Mucosa of descending colon (tissue), 3 donors: ENCODE measurements at regions not wholly inside any gene's neighbourhood (a gene's known extent, or its start where the extent isn't known, plus 50 kb on each side); places are given as distances from the start of the nearest gene placed in this dataset.

Experiments
- ATAC-seq: fragments of 200-7000 bp; cut with Tn5 transposase; one replicate; pipeline ENCODE4 v1.9.1; 2020; ENCODE audit warnings: mild to moderate bottlenecking, moderate library complexity
- DNase-seq, 3 donors: peaks; one replicate each; pipeline ENCODE4 v3.0.0-alpha.2; 2020
- H3K36me3 ChIP-seq: fragments of 200-600 bp; one replicate; pipeline ENCODE4 v1.8.0; 2021; ENCODE audit warnings: low read depth, mild to moderate bottlenecking
- H3K4me1 ChIP-seq: fragments of 200-600 bp; one replicate; pipeline ENCODE4 v1.8.0; 2021; ENCODE audit warnings: low read depth, mild to moderate bottlenecking
- H3K4me3 ChIP-seq: fragments of 200-600 bp; one replicate; pipeline ENCODE4 v1.8.0; 2021; ENCODE audit warnings: mild to moderate bottlenecking
- H3K9me3 ChIP-seq: fragments of 200-600 bp; one replicate; pipeline ENCODE4 v1.8.0; 2021; ENCODE audit warnings: mild to moderate bottlenecking
- intact Hi-C, 2 donors: fragments of 100-400 bp; cut with DNase I in 1 of 2; cut with micrococcal nuclease in 1 of 2; formaldehyde crosslinking; loops; one replicate each; pipeline versions ENCODE4 v1.11.0 to v1.11.1; 2022; cut with DNase I, micrococcal nuclease
- TF ChIP-seq, protein P1 (sequence below): fragments of 200-600 bp; IDR thresholded peaks from one replicate; pipeline ENCODE4 v1.8.0; 2022; ENCODE audit warnings: antibody characterized with exemption, mild to moderate bottlenecking
- donor health status: DM: no; HTN: no; CAD: no; lungs with moderate emphysema.
- donor health status: DM: no; HTN: no; CAD: no.
- donor health status: DM: no; HTN: yes; CAD: no.

DNA sequence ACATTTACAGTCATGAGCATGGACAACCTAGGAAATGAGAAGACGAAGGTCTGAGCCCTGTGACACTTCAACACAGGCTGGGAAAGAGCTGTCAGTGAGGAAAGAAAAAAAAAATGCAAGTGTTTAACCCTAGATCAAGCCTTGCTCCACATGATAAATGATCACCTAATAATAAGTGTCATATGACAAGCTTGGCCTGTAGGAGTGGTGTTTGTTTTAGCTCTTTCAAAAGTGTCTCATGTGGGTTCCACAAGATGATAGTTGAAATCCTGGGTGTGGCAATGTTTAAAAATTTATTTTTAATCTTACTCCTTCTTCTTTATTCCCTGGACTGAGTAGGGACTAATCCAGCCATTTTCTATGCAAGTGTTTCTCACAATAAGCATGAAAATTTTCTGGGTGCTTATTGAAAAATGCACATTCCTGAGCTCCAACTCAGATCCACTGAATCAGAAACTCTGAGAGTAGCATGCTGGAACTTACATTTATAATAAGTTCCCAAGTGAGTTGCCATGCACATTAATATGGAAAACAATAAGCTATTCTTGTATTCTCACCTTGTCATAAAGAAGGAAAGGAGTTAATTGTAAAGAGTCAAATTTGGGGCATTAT lies 138.3 kb downstream of the AREG start:
- H3K4me1 ChIP-seq: peaks cover 2% of the 10 kb centered on the region
- intact Hi-C loops: no loop called here
- H3K9me3 ChIP-seq: no peaks in the 10 kb centered on the region
- DNase-seq (no peak), ATAC-seq (no peak)
- TF ChIP-seq, protein P1, sequence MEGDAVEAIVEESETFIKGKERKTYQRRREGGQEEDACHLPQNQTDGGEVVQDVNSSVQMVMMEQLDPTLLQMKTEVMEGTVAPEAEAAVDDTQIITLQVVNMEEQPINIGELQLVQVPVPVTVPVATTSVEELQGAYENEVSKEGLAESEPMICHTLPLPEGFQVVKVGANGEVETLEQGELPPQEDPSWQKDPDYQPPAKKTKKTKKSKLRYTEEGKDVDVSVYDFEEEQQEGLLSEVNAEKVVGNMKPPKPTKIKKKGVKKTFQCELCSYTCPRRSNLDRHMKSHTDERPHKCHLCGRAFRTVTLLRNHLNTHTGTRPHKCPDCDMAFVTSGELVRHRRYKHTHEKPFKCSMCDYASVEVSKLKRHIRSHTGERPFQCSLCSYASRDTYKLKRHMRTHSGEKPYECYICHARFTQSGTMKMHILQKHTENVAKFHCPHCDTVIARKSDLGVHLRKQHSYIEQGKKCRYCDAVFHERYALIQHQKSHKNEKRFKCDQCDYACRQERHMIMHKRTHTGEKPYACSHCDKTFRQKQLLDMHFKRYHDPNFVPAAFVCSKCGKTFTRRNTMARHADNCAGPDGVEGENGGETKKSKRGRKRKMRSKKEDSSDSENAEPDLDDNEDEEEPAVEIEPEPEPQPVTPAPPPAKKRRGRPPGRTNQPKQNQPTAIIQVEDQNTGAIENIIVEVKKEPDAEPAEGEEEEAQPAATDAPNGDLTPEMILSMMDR: no peak
- no peak overlapping the region for H3K4me3 ChIP-seq
- no peaks in the 10 kb centered on the region for H3K36me3 ChIP-seq

DNA sequence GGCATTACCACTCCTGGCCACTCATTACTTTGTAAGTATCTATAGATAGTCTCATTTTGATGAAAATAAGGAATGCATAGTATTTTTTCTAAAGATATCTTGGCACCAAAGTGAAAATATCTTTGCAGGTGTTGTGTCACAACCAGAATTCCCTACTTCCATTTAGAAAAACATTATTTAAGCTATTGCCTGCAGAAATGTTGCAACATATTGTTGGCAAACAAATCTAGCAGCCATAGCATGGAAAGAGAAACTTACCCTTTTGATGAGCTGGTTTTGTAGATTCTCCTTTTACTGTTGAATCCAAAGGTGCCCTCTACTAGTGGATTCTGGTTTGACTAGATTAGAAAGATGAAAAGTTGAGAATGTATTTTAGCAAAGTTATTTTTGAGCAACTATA lies 138.8 kb downstream of the AREG start:
- Histone ChIP-seq H3K4me1 (peaks cover 2% of the 10 kb centered on the region), H3K36me3 (no peaks in the 10 kb centered on the region), H3K4me3 (no peak overlapping the region), H3K9me3 (no peaks in the 10 kb centered on the region)
- DNase-seq: no peak
- peak; percentile 48 for ATAC-seq
- intact Hi-C loops: no loop called here
- TF ChIP-seq, protein P1: no peak

DNA sequence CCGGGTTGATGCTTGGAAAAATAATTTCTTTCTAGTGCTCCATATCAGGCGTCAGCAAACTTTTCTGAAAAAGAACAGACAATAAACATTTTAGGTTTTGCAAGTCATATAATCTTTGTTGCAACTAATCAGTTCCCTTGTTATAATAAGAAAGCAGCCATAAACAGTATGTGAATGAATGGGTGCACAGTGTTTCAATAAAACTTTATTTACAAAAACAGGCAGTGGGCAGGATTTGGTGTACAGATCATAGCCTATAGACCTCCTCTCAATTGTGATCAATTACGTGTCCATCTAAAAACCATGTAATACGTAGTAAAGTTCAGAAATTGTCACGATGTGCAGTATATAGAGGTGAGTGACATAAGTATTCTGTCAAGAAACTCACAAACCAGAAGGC lies 143.4 kb downstream of the AREG start:
- H3K4me1 ChIP-seq: no peaks in the 10 kb centered on the region
- TF ChIP-seq, protein P1: no peak
- H3K36me3 ChIP-seq: no peaks in the 10 kb centered on the region
- no peak overlapping the region for H3K4me3 ChIP-seq
- no peaks in the 10 kb centered on the region for H3K9me3 ChIP-seq
- intact Hi-C loops: no loop called here
- no peak for ATAC-seq
- DNase-seq: no peak

DNA sequence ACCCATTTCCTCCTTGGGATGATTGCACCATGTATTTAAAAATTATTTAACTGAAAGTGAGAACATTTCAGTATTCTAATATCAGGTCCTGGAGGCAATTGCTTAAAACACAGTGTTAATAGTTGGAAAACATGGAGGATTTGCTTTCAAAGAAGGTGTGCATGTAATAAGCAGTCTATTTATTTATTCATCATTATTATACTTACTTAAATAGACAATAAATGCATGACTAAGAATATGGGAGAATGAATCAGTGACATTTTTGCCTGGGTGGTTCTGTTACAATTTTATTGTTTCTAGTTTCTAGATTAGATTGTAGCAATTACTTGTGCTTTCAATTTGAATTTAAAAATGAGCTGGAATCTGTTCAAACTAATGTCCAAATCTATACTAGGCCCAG lies 145.5 kb downstream of the AREG start:
- intact Hi-C loops: no loop called here
- DNase-seq (no peak), ATAC-seq (no peak)
- Histone ChIP-seq H3K9me3 (no peaks in the 10 kb centered on the region), H3K4me1 (no peaks in the 10 kb centered on the region), H3K36me3 (no peaks in the 10 kb centered on the region), H3K4me3 (no peak overlapping the region)
- TF ChIP-seq, protein P1: no peak

DNA sequence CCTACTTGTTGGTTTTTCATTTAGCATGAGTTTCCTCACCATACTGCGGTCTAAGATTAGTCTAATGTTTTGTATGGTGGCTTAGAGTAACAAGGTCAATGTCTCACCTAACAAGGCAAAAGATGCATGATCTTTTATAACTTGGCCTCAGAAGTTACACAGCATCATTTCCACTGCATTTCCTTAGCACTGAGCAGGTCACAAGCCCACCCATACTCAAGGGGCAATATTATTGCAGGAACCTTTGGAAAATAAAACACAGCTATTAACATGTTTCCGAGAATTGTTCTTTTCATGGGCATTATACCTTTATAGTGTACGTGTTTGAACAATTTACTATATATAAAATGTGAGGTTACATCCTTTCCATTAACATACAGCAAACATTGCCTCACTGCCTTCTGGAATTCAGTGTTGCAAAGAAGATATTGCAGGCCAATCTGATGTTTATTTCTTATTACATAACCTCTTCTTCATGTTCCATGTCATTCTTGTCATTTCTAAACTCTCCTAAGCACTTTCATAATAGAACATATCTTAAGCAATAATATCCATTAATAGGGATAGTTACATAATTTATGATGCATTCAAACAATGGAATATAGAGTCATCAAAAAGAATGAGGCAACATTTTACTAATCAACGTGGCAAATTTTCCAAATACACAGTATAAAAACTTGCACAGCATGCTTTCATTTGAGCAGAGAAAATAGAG lies 153.8 kb downstream of the AREG start:
- ATAC-seq (no peak), DNase-seq (no peak)
- intact Hi-C loops: no loop called here
- Histone ChIP-seq H3K4me1 (no peaks in the 10 kb centered on the region), H3K9me3 (peaks cover 8% of the 10 kb centered on the region), H3K36me3 (no peaks in the 10 kb centered on the region), H3K4me3 (no peak overlapping the region)
- TF ChIP-seq, protein P1: no peak
